ENCODE measurements at regions not wholly inside any gene's neighbourhood (a gene's known extent, or its start where the extent isn't known, plus 50 kb on each side); places are given as distances from the start of the nearest gene placed in this dataset.

GRCh38 chr16:79523971-79524370 lies 76.6 kb downstream of the MAF start:
- no peak overlapping the region for H3K27ac ChIP-seq (ENCODE audit: insufficient read depth, low read length)
- no peak overlapping the region for H2BK120ac ChIP-seq (ENCODE audit: low read depth, low read length)
- WGBS, 2 experiments (ENCODE audit: extremely low coverage in 2 of 2, insufficient read length in 1 of 2) = no CpG with 5 or more reads among the region's 9 CpGs
- H4K20me1 ChIP-seq (ENCODE audit: insufficient read depth, low read length) = no peaks in the 10 kb centered on the region
- H2BK15ac ChIP-seq (ENCODE audit: low read depth, low read length) = no peak overlapping the region
- H3K4ac ChIP-seq (ENCODE audit: low read depth, low read length) = no peak overlapping the region
- no peaks in the 10 kb centered on the region for H3K27me3 ChIP-seq (ENCODE audit: control insufficient read depth, insufficient read depth, low read length)
- intact Hi-C loops (cut with micrococcal nuclease) (no loop called here), in situ Hi-C loops (cut with MboI; ENCODE audit: low sequenced_read_pairs) (no loop called here), dilution Hi-C loops (cut with HindIII; ENCODE audit: low sequenced_read_pairs, unreplicated experiment) (no loop called here)
- no peak overlapping the region for H3K4me2 ChIP-seq (ENCODE audit: low read depth, low read length)
- ChIA-PET POLR2A (ENCODE audit: unreplicated experiment) (no interaction called here), CTCF (no interaction called here)
- H4K91ac ChIP-seq (ENCODE audit: insufficient read depth, low read depth, low read length) = no peak overlapping the region
- H3K23ac ChIP-seq (ENCODE audit: low read depth, low read length) = no peak overlapping the region
- no peak overlapping the region for H2BK20ac ChIP-seq (ENCODE audit: low read depth, low read length)
- no peak overlapping the region for H2AFZ ChIP-seq (replicated peaks; ENCODE audit: low read length, poor library complexity)
- no peak overlapping the region for H3K9ac ChIP-seq (ENCODE audit: low read depth, low read length)
- TF ChIP-seq MAFK (IDR thresholded peaks at IDR 0.05; ENCODE audit: low read depth, low read length) = no peak
- no peak for TF ChIP-seq RFX5 (IDR thresholded peaks at IDR 0.05; ENCODE audit: low read depth, low read length)
- TF ChIP-seq POLR2A (IDR thresholded peaks at IDR 0.05; ENCODE audit: low read depth, low read length) = no peak
- TF ChIP-seq CHD1 (IDR thresholded peaks at IDR 0.05; ENCODE audit: low read depth, low read length) = no peak
- TF ChIP-seq MXI1 (IDR thresholded peaks at IDR 0.05; ENCODE audit: borderline replicate concordance, low read depth, low read length) = no peak
- no peak for TF ChIP-seq RAD21 (IDR thresholded peaks at IDR 0.05; ENCODE audit: low read length)
- no peak for TF ChIP-seq MAZ (IDR thresholded peaks at IDR 0.05; ENCODE audit: borderline replicate concordance, low read depth, low read length)
- ATAC-seq (ENCODE audit: low read depth) (no peak), DNase-seq (no peak)
- BruUV-seq (replicated peaks) = no TSS peak
- no peak overlapping the region for H4K5ac ChIP-seq (ENCODE audit: low read depth, low read length)
- peaks cover 30% of the 10 kb centered on the region for H3K9me3 ChIP-seq (ENCODE audit: control insufficient read depth, insufficient read depth, low read length)
- no peak overlapping the region for H2AK5ac ChIP-seq (ENCODE audit: low read depth, low read length)
- no peak overlapping the region for H2AK9ac ChIP-seq (replicated peaks; ENCODE audit: low read depth, low read length, poor library complexity)
- no peak overlapping the region for H4K8ac ChIP-seq (ENCODE audit: low read depth in 2 of 2, low read length in 2 of 2)
- no peak overlapping the region for H3K14ac ChIP-seq (replicated peaks; ENCODE audit: low read depth, low read length)
- H3K4me3 ChIP-seq (ENCODE audit: insufficient read depth, low read depth, low read length) = no peak overlapping the region
- H2BK5ac ChIP-seq (ENCODE audit: low read depth, low read length, poor library complexity, severe bottlenecking) = no peak overlapping the region
- no peaks in the 10 kb centered on the region for H3K9me1 ChIP-seq (ENCODE audit: insufficient read depth, low read length)
- no peaks in the 10 kb centered on the region for H3K36me3 ChIP-seq (ENCODE audit: control insufficient read depth, insufficient read depth, low read length)
- H3K18ac ChIP-seq (ENCODE audit: low read depth, low read length) = no peak overlapping the region
- no peaks in the 10 kb centered on the region for H3K79me1 ChIP-seq (ENCODE audit: low read depth in 1 of 2, low read length in 2 of 2)
- H3K56ac ChIP-seq (ENCODE audit: extremely low read depth, insufficient read depth, low read length) = no peak overlapping the region
- no peaks in the 10 kb centered on the region for H3K4me1 ChIP-seq (ENCODE audit: control insufficient read depth, insufficient read depth, low read length)
